Adrenal gland (tissue), 5 donors: ENCODE measurements at regions not wholly inside any gene's neighbourhood (a gene's known extent, or its start where the extent isn't known, plus 50 kb on each side); places are given as distances from the start of the nearest gene placed in this dataset.

Source experiments
- POLR2A ChIP-seq, 2 donors: fragments of 450-650 bp; IDR thresholded peaks; one replicate each; pipeline ENCODE4 v1.6.1; 2017; ENCODE audit warnings: antibody characterized with exemption in 2 of 2, mild to moderate bottlenecking in 2 of 2, moderate library complexity in 1 of 2
- TF ChIP-seq, protein P1 (sequence below), 6 experiments: fragments of 450-650 bp in 4 of 6; fragments of 200-600 bp in 2 of 6; sonication (generic) in 1 of 6; IDR thresholded peaks; 1 replicate in 5 of 6; 2 replicates in 1 of 6; pipeline versions ENCODE4 v1.5.1 to v1.8.0; 2016 to 2021; ENCODE audit warnings: antibody characterized with exemption in 6 of 6, mild to moderate bottlenecking in 2 of 6, moderate library complexity in 1 of 6
- donor health status: DM: no; HTN: no; CAD: no.

DNA sequence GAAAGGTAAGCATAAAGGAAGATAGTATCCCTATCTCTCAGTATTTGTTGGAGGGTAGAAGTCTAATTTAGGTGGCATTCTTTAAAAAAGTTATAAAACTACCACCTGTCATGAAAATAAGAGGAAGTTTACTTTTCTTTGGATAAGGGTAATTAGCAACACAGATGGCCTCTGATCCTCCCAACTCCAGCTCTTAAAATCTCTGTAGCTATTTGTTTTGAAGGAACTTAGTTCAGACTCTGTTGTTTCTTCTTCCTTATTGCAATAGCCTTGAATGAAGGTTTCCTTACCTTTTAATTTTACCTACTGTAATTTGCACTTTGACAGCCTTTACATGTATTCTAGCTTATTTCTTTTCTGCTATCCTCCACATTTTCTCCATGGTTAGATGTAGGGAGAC, 1261.3 kb downstream of the RAPGEF2 start:
- TF ChIP-seq, protein P1, sequence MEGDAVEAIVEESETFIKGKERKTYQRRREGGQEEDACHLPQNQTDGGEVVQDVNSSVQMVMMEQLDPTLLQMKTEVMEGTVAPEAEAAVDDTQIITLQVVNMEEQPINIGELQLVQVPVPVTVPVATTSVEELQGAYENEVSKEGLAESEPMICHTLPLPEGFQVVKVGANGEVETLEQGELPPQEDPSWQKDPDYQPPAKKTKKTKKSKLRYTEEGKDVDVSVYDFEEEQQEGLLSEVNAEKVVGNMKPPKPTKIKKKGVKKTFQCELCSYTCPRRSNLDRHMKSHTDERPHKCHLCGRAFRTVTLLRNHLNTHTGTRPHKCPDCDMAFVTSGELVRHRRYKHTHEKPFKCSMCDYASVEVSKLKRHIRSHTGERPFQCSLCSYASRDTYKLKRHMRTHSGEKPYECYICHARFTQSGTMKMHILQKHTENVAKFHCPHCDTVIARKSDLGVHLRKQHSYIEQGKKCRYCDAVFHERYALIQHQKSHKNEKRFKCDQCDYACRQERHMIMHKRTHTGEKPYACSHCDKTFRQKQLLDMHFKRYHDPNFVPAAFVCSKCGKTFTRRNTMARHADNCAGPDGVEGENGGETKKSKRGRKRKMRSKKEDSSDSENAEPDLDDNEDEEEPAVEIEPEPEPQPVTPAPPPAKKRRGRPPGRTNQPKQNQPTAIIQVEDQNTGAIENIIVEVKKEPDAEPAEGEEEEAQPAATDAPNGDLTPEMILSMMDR (IDR thresholded peaks at IDR 0.05), result no peak
- no peak for TF ChIP-seq POLR2A (IDR thresholded peaks at IDR 0.05)
